AG04449 (cell line): ENCODE measurements at regions not wholly inside any gene's neighbourhood (a gene's known extent, or its start where the extent isn't known, plus 50 kb on each side); places are given as distances from the start of the nearest gene placed in this dataset.

Experiments used
- CTCF ChIA-PET: fragments of 350-600 bp; formaldehyde crosslinking; extraction: SDS; loops from one replicate; lab custom pipeline; 2021; ENCODE audit warnings: antibody characterized with exemption; lab: Yijun Ruan, JAX
- POLR2A ChIA-PET: fragments of 400-600, 350-600 bp; formaldehyde crosslinking; extraction: SDS; loops from one replicate; lab custom pipeline; 2020; ENCODE audit warnings: antibody characterized with exemption, inconsistent platforms; lab: Yijun Ruan, JAX
- DNase-seq: peaks from one replicate; pipeline ENCODE4 v3.0.0-alpha.2; 2010; ENCODE audit warnings: low read depth, low spot score
- H3K4me3 ChIP-seq: 2 replicates; pipeline ENCODE4 v1.5.1; 2011; ENCODE audit warnings: low read depth, mild to moderate bottlenecking, control low read depth, low read length
- TF ChIP-seq, protein P1 (sequence below): IDR thresholded peaks from one replicate; pipeline ENCODE4 v1.5.1; 2011; ENCODE audit warnings: mild to moderate bottlenecking, moderate library complexity, low read length, control low read depth, inconsistent platforms; ENCODE audit not compliant: insufficient read depth; ENCODE audit errors: missing control alignments

DNA sequence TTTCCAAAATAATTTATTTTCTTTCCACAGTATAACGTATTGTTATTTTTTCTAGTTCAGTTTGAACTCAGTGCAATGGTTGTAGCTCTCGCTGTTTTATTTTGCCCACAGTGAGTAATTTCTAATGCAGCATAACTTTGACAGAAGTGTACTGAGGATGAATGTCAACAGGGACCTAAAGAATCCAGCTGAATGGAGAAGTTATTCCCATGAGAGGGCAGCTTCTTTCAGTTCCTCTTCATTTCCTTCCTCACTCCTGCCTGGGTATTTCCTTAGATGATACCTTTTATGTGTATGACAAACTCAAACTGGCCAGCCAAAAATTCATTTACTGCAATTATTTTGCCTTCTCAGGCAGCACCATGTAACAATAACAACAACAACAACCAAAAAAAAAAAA lies 1223.1 kb upstream of the ZEB2 start:
- TF ChIP-seq, protein P1, sequence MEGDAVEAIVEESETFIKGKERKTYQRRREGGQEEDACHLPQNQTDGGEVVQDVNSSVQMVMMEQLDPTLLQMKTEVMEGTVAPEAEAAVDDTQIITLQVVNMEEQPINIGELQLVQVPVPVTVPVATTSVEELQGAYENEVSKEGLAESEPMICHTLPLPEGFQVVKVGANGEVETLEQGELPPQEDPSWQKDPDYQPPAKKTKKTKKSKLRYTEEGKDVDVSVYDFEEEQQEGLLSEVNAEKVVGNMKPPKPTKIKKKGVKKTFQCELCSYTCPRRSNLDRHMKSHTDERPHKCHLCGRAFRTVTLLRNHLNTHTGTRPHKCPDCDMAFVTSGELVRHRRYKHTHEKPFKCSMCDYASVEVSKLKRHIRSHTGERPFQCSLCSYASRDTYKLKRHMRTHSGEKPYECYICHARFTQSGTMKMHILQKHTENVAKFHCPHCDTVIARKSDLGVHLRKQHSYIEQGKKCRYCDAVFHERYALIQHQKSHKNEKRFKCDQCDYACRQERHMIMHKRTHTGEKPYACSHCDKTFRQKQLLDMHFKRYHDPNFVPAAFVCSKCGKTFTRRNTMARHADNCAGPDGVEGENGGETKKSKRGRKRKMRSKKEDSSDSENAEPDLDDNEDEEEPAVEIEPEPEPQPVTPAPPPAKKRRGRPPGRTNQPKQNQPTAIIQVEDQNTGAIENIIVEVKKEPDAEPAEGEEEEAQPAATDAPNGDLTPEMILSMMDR, result no peak
- no peak for DNase-seq
- ChIA-PET CTCF (interaction anchor here (3.4 kb wide), 1 partner anchor 10 kb away, joined by 14 read pairs; no protein-coding TSS in a partner anchor), POLR2A (no interaction called here)
- no peak overlapping the region for H3K4me3 ChIP-seq

DNA sequence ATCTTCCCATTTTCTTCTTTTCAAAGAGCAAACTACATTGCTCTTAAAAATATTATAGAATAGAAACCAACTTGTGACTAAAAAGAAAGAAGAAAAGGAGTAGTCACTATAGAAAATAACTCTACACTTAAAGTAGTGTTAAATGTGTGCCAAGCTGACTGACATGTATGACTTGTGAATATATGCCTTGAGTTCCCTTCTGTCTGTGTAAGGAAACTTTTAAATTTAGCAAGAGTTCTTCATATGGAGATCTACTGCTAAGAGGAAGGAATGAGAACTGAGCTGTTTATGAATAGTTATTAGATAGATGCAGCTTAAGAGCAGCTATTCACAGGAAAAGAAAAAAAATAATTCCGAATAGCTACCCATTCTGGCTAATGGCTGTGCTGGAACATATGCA lies 1221.7 kb upstream of the ZEB2 start:
- H3K4me3 ChIP-seq, result no peak overlapping the region
- TF ChIP-seq, protein P1, result no peak
- ChIA-PET CTCF (interaction anchor here (1.1 to 2.3 kb wide), 2 partner anchors 11 to 129 kb away, joined by 4 to 7 read pairs; no protein-coding TSS in a partner anchor), POLR2A (no interaction called here)
- DNase-seq, result no peak

GRCh38 chr2:145741181-145741580 lies 1221.3 kb upstream of the ZEB2 start:
- POLR2A ChIA-PET, result no interaction called here
- H3K4me3 ChIP-seq, result no peak overlapping the region
- TF ChIP-seq, protein P1, result no peak
- CTCF ChIA-PET, result interaction anchor here (1.1 to 2.3 kb wide), 2 partner anchors 12 to 128 kb away, joined by 4 to 7 read pairs; no protein-coding TSS in a partner anchor
- no peak for DNase-seq

- no peak overlapping the region for H3K4me3 ChIP-seq
- CTCF ChIA-PET, result interaction anchor here (0.7 to 2.3 kb wide), 2 partner anchors 12 to 1432 kb away, joined by 3 to 7 read pairs; no protein-coding TSS in a partner anchor
- no peak for DNase-seq
- TF ChIP-seq, protein P1, result no peak
- POLR2A ChIA-PET, result no interaction called here
Observed at GRCh38 chr2:145740302-145740701, 1220.4 kb upstream of the ZEB2 start.

DNA sequence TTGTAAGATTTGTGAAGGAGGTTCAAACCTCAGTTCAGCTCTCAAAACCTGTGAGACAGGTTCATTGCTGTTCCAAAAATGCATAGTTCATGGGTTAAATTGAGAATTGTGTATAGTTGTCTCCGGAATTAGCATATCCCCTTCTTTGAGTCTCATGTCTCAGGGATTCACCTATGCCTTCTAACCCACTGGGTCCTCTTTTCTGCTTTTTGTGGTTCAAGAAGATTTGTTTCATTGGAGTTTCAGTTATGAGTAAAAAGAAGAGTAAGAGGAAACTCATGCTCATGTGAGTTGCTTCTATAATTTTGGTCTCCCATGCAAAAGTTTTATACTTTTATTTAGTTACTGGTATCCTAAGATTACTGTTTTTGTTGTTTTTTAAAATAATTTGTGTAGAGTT lies 1219.8 kb upstream of the ZEB2 start:
- POLR2A ChIA-PET, result no interaction called here

DNA sequence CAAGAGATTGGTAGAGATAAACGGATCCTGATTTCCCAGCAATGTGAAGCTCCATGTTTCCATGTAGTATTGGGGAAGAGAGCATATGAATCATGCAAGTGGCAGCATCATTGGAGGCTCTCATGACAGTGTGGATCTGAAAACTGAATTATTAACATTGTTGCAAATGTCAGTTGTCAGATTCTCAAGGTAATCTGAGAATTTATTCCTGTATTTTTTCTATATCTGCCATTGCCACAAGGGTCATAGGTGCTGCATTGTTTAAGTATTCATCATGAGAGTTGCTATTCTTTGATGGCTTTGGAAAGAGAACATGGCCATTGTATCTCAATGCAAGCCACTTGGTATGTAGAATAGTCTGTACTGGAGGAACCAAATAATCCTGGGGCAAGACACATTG lies 1217.0 kb upstream of the ZEB2 start:
- ChIA-PET POLR2A (no interaction called here), CTCF (no interaction called here)
- H3K4me3 ChIP-seq, result no peak overlapping the region
- TF ChIP-seq, protein P1, result no peak
- DNase-seq, result no peak

More for the DNA sequence above, 1219.8 kb upstream of the ZEB2 start:
- DNase-seq, result no peak
- no peak overlapping the region for H3K4me3 ChIP-seq
- TF ChIP-seq, protein P1, result no peak
- CTCF ChIA-PET, result interaction anchor here (2.3 kb wide), 1 partner anchor 13 kb away, joined by 7 read pairs; no protein-coding TSS in a partner anchor
